Stimulated activated naive CD8-positive, alpha-beta T cell treated with anti-CD3 and anti-CD28 coated beads, Interleukin-15, Interleukin-2, amounts not matched to agents 100 U/mL and 50 U/mL, for 24 hours (primary cell): ENCODE measurements at regions not wholly inside any gene's neighbourhood (a gene's known extent, or its start where the extent isn't known, plus 50 kb on each side); places are given as distances from the start of the nearest gene placed in this dataset.

Source experiments
- ATAC-seq: fragments of 150-1000 bp; cut with Tn5 transposase; one replicate; pipeline ENCODE4 v1.10.0; 2021
- DNase-seq: peaks from one replicate; pipeline ENCODE4 v3.0.0; 2021

- DNase-seq (no peak), ATAC-seq (no peak)
Measured at GRCh38 chr22:49586873-49587272, 240.8 kb downstream of the BRD1 start.

- DNase-seq (no peak), ATAC-seq (no peak)
Measured at GRCh38 chr22:49586244-49586748, 241.4 kb downstream of the BRD1 start.

- ATAC-seq: no peak
- DNase-seq: no peak
Measured at GRCh38 chr22:49585461-49586243, 242.0 kb downstream of the BRD1 start.

GRCh38 chr22:49583886-49584505, 243.7 kb downstream of the BRD1 start:
- no peak for ATAC-seq
- DNase-seq: no peak

- ATAC-seq: no peak
Measured at GRCh38 chr22:49583341-49583740, 244.3 kb downstream of the BRD1 start.

GRCh38 chr22:49582678-49583077, 245.0 kb downstream of the BRD1 start:
- ATAC-seq: no peak
- no peak for DNase-seq

More at GRCh38 chr22:49583341-49583740, 244.3 kb downstream of the BRD1 start:
- DNase-seq: no peak

- ATAC-seq: no peak
- DNase-seq: no peak
Measured at GRCh38 chr22:49582181-49582580, 245.5 kb downstream of the BRD1 start.

GRCh38 chr22:49580024-49580423, 247.6 kb downstream of the BRD1 start:
- ATAC-seq (no peak), DNase-seq (no peak)

- ATAC-seq: no peak
- no peak for DNase-seq
Measured at GRCh38 chr22:49577168-49578060, 250.3 kb downstream of the BRD1 start.

GRCh38 chr22:49576241-49577141, 251.2 kb downstream of the BRD1 start:
- DNase-seq (no peak), ATAC-seq (no peak)

- ATAC-seq: no peak
Measured at GRCh38 chr22:49575703-49576081, 252.0 kb downstream of the BRD1 start.

GRCh38 chr22:49574881-49575702, 252.6 kb downstream of the BRD1 start:
- no peak for DNase-seq
- no peak for ATAC-seq

More at GRCh38 chr22:49575703-49576081, 252.0 kb downstream of the BRD1 start:
- DNase-seq: no peak

GRCh38 chr22:49574205-49574880, 253.3 kb downstream of the BRD1 start:
- DNase-seq (no peak), ATAC-seq (no peak)

GRCh38 chr22:49573109-49573765, 254.4 kb downstream of the BRD1 start:
- ATAC-seq (no peak), DNase-seq (no peak)

GRCh38 chr22:49571326-49571725, 256.3 kb downstream of the BRD1 start:
- DNase-seq: no peak
- no peak for ATAC-seq

GRCh38 chr22:49570032-49570848, 257.4 kb downstream of the BRD1 start:
- no peak for DNase-seq
- ATAC-seq: no peak

- DNase-seq: no peak
Measured at GRCh38 chr22:49569286-49570031, 258.2 kb downstream of the BRD1 start.

GRCh38 chr22:49568751-49569285, 258.9 kb downstream of the BRD1 start:
- ATAC-seq: no peak

More at GRCh38 chr22:49569286-49570031, 258.2 kb downstream of the BRD1 start:
- ATAC-seq: no peak

More at GRCh38 chr22:49568751-49569285, 258.9 kb downstream of the BRD1 start:
- no peak for DNase-seq
